Caco-2 (cell line): ENCODE measurements at regions not wholly inside any gene's neighbourhood (a gene's known extent, or its start where the extent isn't known, plus 50 kb on each side); places are given as distances from the start of the nearest gene placed in this dataset.

Experiments used
- BruUV-seq: library from RNA; stranded (reverse); fragments of 400-500 nt; replicated peaks from 2 replicates; lab custom pipeline; 2021; lab: Mats Ljungman, UMichigan
- CTCF ChIA-PET: fragments of 300-600 bp; sonication (Branson Sonifier 250); formaldehyde crosslinking; loops from one replicate; lab custom pipeline; 2022; ENCODE audit warnings: antibody characterized with exemption; lab: Charles Lee
- POLR2A ChIA-PET: fragments of 300-600 bp; sonication (Branson Sonifier 250); formaldehyde crosslinking; loops from one replicate; lab custom pipeline; 2022; ENCODE audit warnings: antibody characterized with exemption; lab: Charles Lee
- DNase-seq, 2 experiments: peaks; one replicate each; pipeline versions ENCODE4 v3.0.0 to v3.0.0-alpha.2; 2020 to 2022
- H3K27me3 ChIP-seq: replicated peaks from 2 replicates; pipeline ENCODE4 v1.6.0; 2011; ENCODE audit warnings: low read length; ENCODE audit not compliant: control insufficient read depth, insufficient read depth
- H3K36me3 ChIP-seq: 2 replicates; pipeline ENCODE4 v1.5.1; 2011; ENCODE audit warnings: low read length; ENCODE audit not compliant: control insufficient read depth, insufficient read depth
- H3K4me1 ChIP-seq: fragments of 250-450 bp; sonication (Bioruptor Pico); 2 replicates; pipeline ENCODE4 v1.5.1; 2020; ENCODE audit warnings: mild to moderate bottlenecking
- H3K4me3 ChIP-seq: 2 replicates; pipeline ENCODE4 v1.5.1; 2011; ENCODE audit warnings: low read depth, mild to moderate bottlenecking, control low read depth, low read length
- H3K9me3 ChIP-seq: fragments of 250-450 bp; sonication (Bioruptor Pico); 2 replicates; pipeline ENCODE4 v1.5.1; 2020; ENCODE audit warnings: mild to moderate bottlenecking, moderate library complexity
- H3K27ac Mint-ChIP-seq: one replicate; pipeline ENCODE4 v1.8.0; 2022; ENCODE audit warnings: mixed read lengths; ENCODE audit not compliant: unreplicated experiment
- H3K27me3 Mint-ChIP-seq: one replicate; pipeline ENCODE4 v1.8.0; 2022; ENCODE audit warnings: mixed read lengths; ENCODE audit not compliant: insufficient read depth, unreplicated experiment
- H3K36me3 Mint-ChIP-seq: one replicate; pipeline ENCODE4 v1.8.0; 2022; ENCODE audit warnings: mild to moderate bottlenecking, mixed read lengths; ENCODE audit not compliant: insufficient read depth, unreplicated experiment
- H3K4me1 Mint-ChIP-seq: one replicate; pipeline ENCODE4 v1.8.0; 2022; ENCODE audit warnings: low read depth, mixed read lengths; ENCODE audit not compliant: unreplicated experiment
- H3K4me3 Mint-ChIP-seq: one replicate; pipeline ENCODE4 v1.8.0; 2022; ENCODE audit warnings: mild to moderate bottlenecking, moderate library complexity, mixed read lengths; ENCODE audit not compliant: unreplicated experiment
- H3K9me3 Mint-ChIP-seq: one replicate; pipeline ENCODE4 v1.8.0; 2022; ENCODE audit warnings: mixed read lengths; ENCODE audit not compliant: unreplicated experiment
- CTCF ChIP-seq, 2 experiments: fragments of 200-600 bp in 1 of 2; IDR thresholded peaks; 1 replicate in 1 of 2; 2 replicates in 1 of 2; pipeline versions ENCODE4 v1.5.1 to v1.8.0; 2011 to 2022; ENCODE audit warnings: antibody characterized with exemption in 1 of 2, control low read depth in 1 of 2, inconsistent platforms in 1 of 2, low read depth in 1 of 2, low read length in 1 of 2, mild to moderate bottlenecking in 1 of 2, moderate library complexity in 1 of 2; ENCODE audit not compliant: insufficient read depth in 1 of 2, severe bottlenecking in 1 of 2, unreplicated experiment in 1 of 2
- intact Hi-C: fragments of 100-400 bp; cut with micrococcal nuclease; formaldehyde crosslinking; loops from one replicate; pipeline ENCODE4 v1.10.0; 2022; ENCODE audit not compliant: unreplicated experiment

GRCh38 chr6:105483492-105483891 is 80.6 kb upstream of the PREP start:
- Mint-ChIP-seq H3K27me3 (no peaks in the 10 kb centered on the region), H3K9me3 (no peaks in the 10 kb centered on the region), H3K36me3 (no peaks in the 10 kb centered on the region), H3K27ac (no peak overlapping the region), H3K4me1 (peaks cover 45% of the 10 kb centered on the region), H3K4me3 (no peak overlapping the region)
- no peak for TF ChIP-seq CTCF (IDR thresholded peaks at IDR 0.05; ENCODE audit: insufficient read depth in 1 of 2, low read depth in 1 of 2, low read length in 1 of 2, severe bottlenecking in 1 of 2, unreplicated experiment in 1 of 2)
- Histone ChIP-seq H3K9me3 (no peaks in the 10 kb centered on the region), H3K4me3 (no peak overlapping the region), H3K27me3 (no peaks in the 10 kb centered on the region), H3K4me1 (peaks cover 28% of the 10 kb centered on the region; the same call in 1 of the 2 replicates), H3K36me3 (no peaks in the 10 kb centered on the region)
- intact Hi-C loops = loop anchor here (10.0 kb wide), 1 partner anchor 511 kb away; no protein-coding TSS in a partner anchor
- ChIA-PET POLR2A (no interaction called here), CTCF (no interaction called here)
- BruUV-seq = no TSS peak
- no peak for DNase-seq

GRCh38 chr6:105482921-105483320 is 80.0 kb upstream of the PREP start:
- H3K27ac Mint-ChIP-seq = no peak overlapping the region
- no peaks in the 10 kb centered on the region for H3K27me3 ChIP-seq
- no TSS peak for BruUV-seq
- peaks cover 39% of the 10 kb centered on the region for H3K4me1 Mint-ChIP-seq
- no peaks in the 10 kb centered on the region for H3K36me3 Mint-ChIP-seq
- H3K4me3 ChIP-seq = no peak overlapping the region
- intact Hi-C loops = loop anchor here (10.0 kb wide), 1 partner anchor 512 kb away; no protein-coding TSS in a partner anchor
- no peaks in the 10 kb centered on the region for H3K9me3 Mint-ChIP-seq
- peaks cover 27% of the 10 kb centered on the region; the same call in 1 of the 2 replicates for H3K4me1 ChIP-seq
- no peak for DNase-seq
- POLR2A ChIA-PET = no interaction called here
- no peaks in the 10 kb centered on the region for H3K9me3 ChIP-seq
- H3K4me3 Mint-ChIP-seq = no peak overlapping the region
- TF ChIP-seq CTCF (IDR thresholded peaks at IDR 0.05; ENCODE audit: insufficient read depth in 1 of 2, low read depth in 1 of 2, low read length in 1 of 2, severe bottlenecking in 1 of 2, unreplicated experiment in 1 of 2) = no peak
- CTCF ChIA-PET = no interaction called here
- no peaks in the 10 kb centered on the region for H3K36me3 ChIP-seq
- H3K27me3 Mint-ChIP-seq = no peaks in the 10 kb centered on the region

- no peak for DNase-seq
- Histone ChIP-seq H3K9me3 (no peaks in the 10 kb centered on the region; the same call in 1 of the 2 replicates), H3K36me3 (no peaks in the 10 kb centered on the region), H3K4me3 (no peak overlapping the region), H3K27me3 (no peaks in the 10 kb centered on the region), H3K4me1 (peaks cover 27% of the 10 kb centered on the region; the same call in 1 of the 2 replicates)
- ChIA-PET POLR2A (no interaction called here), CTCF (no interaction called here)
- Mint-ChIP-seq H3K27me3 (no peaks in the 10 kb centered on the region), H3K4me3 (no peak overlapping the region), H3K9me3 (peaks cover 2% of the 10 kb centered on the region), H3K36me3 (no peaks in the 10 kb centered on the region), H3K4me1 (peaks cover 36% of the 10 kb centered on the region), H3K27ac (no peak overlapping the region)
- no TSS peak for BruUV-seq
- intact Hi-C loops = loop anchor here (10.0 kb wide), 1 partner anchor 512 kb away; no protein-coding TSS in a partner anchor
- no peak for TF ChIP-seq CTCF (IDR thresholded peaks at IDR 0.05; ENCODE audit: insufficient read depth in 1 of 2, low read depth in 1 of 2, low read length in 1 of 2, severe bottlenecking in 1 of 2, unreplicated experiment in 1 of 2)
Measured at GRCh38 chr6:105482227-105482844, 79.5 kb upstream of the PREP start.
